ENCODE measurements at regions not wholly inside any gene's neighbourhood (a gene's known extent, or its start where the extent isn't known, plus 50 kb on each side); places are given as distances from the start of the nearest gene placed in this dataset.

DNA sequence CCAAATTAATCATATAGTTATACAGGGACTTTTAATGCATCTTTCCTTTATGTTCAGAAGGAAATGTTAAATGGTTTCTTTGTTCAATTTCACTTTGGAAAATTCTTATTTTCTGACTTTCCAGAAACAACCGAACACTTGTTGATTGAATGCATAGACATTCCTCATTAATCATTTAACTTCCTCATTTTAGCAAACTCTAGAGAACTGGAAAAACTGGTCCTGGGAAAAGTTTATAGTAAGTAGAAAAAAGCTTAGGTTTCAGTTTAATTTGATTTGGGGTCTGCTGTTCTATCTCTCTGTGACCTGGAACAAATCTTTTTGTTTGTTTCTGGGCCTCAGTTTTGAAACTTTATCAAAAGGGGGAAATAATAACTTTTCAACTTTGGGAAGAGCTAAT is 320.4 kb downstream of the CMPK2 start:
- TF ChIP-seq, protein P1, sequence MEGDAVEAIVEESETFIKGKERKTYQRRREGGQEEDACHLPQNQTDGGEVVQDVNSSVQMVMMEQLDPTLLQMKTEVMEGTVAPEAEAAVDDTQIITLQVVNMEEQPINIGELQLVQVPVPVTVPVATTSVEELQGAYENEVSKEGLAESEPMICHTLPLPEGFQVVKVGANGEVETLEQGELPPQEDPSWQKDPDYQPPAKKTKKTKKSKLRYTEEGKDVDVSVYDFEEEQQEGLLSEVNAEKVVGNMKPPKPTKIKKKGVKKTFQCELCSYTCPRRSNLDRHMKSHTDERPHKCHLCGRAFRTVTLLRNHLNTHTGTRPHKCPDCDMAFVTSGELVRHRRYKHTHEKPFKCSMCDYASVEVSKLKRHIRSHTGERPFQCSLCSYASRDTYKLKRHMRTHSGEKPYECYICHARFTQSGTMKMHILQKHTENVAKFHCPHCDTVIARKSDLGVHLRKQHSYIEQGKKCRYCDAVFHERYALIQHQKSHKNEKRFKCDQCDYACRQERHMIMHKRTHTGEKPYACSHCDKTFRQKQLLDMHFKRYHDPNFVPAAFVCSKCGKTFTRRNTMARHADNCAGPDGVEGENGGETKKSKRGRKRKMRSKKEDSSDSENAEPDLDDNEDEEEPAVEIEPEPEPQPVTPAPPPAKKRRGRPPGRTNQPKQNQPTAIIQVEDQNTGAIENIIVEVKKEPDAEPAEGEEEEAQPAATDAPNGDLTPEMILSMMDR (IDR thresholded peaks at IDR 0.05), result no peak
- Mint-ChIP-seq H3K27me3 (no peaks in the 10 kb centered on the region), H3K4me3 (no peak overlapping the region), H3K36me3 (ENCODE audit: low read depth) (no peaks in the 10 kb centered on the region), H3K4me1 (no peaks in the 10 kb centered on the region), H3K27ac (no peak overlapping the region), H3K9me3 (peaks cover 9% of the 10 kb centered on the region)
- intact Hi-C loops (cut with micrococcal nuclease), result no loop called here
- CTCF ChIA-PET, result no interaction called here
- POLR2A ChIA-PET, result no interaction called here
- ATAC-seq (ENCODE audit: low read depth) (no peak), DNase-seq (no peak)

- CTCF ChIA-PET, result no interaction called here
- H3K4me3 Mint-ChIP-seq, result no peak overlapping the region
- H3K27ac Mint-ChIP-seq, result no peak overlapping the region
These were observed 319.9 kb downstream of the CMPK2 start for GRCh38 chr2:6545795-6546194.

DNA sequence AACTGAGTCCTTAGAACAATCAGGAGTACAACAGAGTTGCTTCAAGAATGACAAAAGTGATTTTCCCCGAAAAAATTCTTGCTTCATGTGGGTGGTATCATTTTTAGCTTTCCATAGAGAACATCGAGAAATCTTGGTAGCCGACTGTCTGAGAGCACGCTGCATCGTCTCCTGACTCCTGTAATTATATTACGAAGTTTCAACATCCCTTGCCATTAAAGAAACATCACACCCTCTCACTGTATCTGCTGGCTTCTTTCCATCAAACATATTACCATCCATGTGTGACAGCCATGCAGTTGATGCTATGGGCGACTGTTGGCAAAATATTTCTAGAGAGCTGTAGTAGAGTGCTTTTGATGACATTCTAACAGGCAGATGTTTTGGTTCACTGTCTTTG is 311.2 kb downstream of the CMPK2 start:
- ChIA-PET CTCF (no interaction called here), POLR2A (no interaction called here)
- peaks cover 4% of the 10 kb centered on the region for H3K9me3 Mint-ChIP-seq
- H3K27me3 Mint-ChIP-seq, result no peaks in the 10 kb centered on the region
- no peak overlapping the region for H3K27ac Mint-ChIP-seq
- intact Hi-C loops (cut with micrococcal nuclease), result no loop called here
- no peak for DNase-seq
- no peak overlapping the region for H3K4me3 Mint-ChIP-seq
- ATAC-seq (ENCODE audit: low read depth), result no peak
- TF ChIP-seq, protein P1 (IDR thresholded peaks at IDR 0.05), result no peak
- H3K36me3 Mint-ChIP-seq (ENCODE audit: low read depth), result no peaks in the 10 kb centered on the region
- H3K4me1 Mint-ChIP-seq, result no peaks in the 10 kb centered on the region

More at GRCh38 chr2:6545795-6546194, 319.9 kb downstream of the CMPK2 start:
- intact Hi-C loops (cut with micrococcal nuclease), result no loop called here
- POLR2A ChIA-PET, result no interaction called here
- ATAC-seq (ENCODE audit: low read depth), result no peak
- DNase-seq, result no peak
- Mint-ChIP-seq H3K9me3 (peaks cover 13% of the 10 kb centered on the region), H3K27me3 (no peaks in the 10 kb centered on the region), H3K4me1 (no peaks in the 10 kb centered on the region), H3K36me3 (ENCODE audit: low read depth) (no peaks in the 10 kb centered on the region)
- TF ChIP-seq, protein P1 (IDR thresholded peaks at IDR 0.05), result no peak

GRCh38 chr2:6556755-6557154 is 309.0 kb downstream of the CMPK2 start:
- POLR2A ChIA-PET, result no interaction called here
- no peaks in the 10 kb centered on the region for H3K36me3 Mint-ChIP-seq (ENCODE audit: low read depth)
- intact Hi-C loops (cut with micrococcal nuclease), result no loop called here

DNA sequence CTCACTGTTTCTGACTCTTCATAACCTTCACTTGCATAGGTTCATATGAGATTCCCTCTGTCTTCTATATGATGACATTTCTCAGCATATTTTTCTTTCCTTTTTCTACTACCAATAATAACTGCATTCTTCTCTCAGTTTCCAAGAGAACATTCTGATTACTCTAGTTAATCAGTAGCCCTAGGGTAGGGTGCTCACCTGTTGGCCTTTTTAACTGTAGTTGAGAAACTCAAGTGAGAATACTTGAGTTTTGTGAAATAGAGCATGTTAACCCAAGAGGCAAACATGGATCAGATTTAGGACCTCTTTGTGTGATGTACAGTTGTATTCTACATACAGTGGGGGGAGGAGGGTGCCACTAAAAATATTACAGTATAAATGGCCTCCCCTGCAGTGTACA is 308.0 kb downstream of the CMPK2 start:
- Mint-ChIP-seq H3K9me3 (no peaks in the 10 kb centered on the region), H3K4me1 (no peaks in the 10 kb centered on the region), H3K36me3 (ENCODE audit: low read depth) (no peaks in the 10 kb centered on the region), H3K27ac (no peak overlapping the region), H3K4me3 (no peak overlapping the region), H3K27me3 (no peaks in the 10 kb centered on the region)
- DNase-seq, result no peak
- TF ChIP-seq, protein P1 (IDR thresholded peaks at IDR 0.05), result no peak
- intact Hi-C loops (cut with micrococcal nuclease), result no loop called here
- ChIA-PET CTCF (no interaction called here), POLR2A (no interaction called here)
- no peak for ATAC-seq (ENCODE audit: low read depth)

More at GRCh38 chr2:6556755-6557154, 309.0 kb downstream of the CMPK2 start:
- Mint-ChIP-seq H3K27ac (no peak overlapping the region), H3K9me3 (no peaks in the 10 kb centered on the region), H3K27me3 (no peaks in the 10 kb centered on the region), H3K4me3 (no peak overlapping the region), H3K4me1 (no peaks in the 10 kb centered on the region)
- DNase-seq (no peak), ATAC-seq (ENCODE audit: low read depth) (no peak)
- CTCF ChIA-PET, result no interaction called here
- TF ChIP-seq, protein P1 (IDR thresholded peaks at IDR 0.05), result no peak

Data from activated B cell treated with CpG ODN at 0.5 μM for 24 hours (primary cell).